ENCODE measurements at regions not wholly inside any gene's neighbourhood (a gene's known extent, or its start where the extent isn't known, plus 50 kb on each side); places are given as distances from the start of the nearest gene placed in this dataset.

DNA sequence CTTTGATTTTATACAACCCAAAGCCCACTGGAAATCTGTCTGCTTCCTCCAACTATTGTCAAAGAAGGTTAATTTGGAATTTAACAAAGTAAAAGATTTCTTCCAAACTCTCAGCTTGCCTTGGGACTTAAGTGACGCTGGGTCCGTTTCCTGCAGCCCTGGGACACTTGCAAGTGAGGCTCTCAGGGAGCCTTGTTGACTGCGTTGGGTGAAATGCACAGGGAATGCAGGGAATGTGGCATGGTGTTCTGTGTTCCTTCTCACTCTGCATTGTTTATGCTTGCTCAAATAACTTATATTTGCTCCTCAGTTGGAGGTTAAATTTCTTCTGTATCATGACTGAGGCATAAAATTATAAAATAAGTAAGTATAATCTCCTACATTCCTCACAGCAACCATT is 60.9 kb upstream of the TJP1 start:
- no peaks in the 10 kb centered on the region for H3K9me2 ChIP-seq
- no peak overlapping the region for H3K9ac ChIP-seq
- no peaks in the 10 kb centered on the region for H3K9me3 ChIP-seq
- H3F3A ChIP-seq (replicated peaks; ENCODE audit: insufficient read depth) = no peaks in the 10 kb centered on the region
- no peak overlapping the region for H3K4me3 ChIP-seq (ENCODE audit: low read depth in 2 of 2, low read length in 1 of 2)
- peaks cover 10% of the 10 kb centered on the region; the same call in 1 of the 2 replicates for H3K27me3 ChIP-seq (ENCODE audit: insufficient read depth)
- no peak overlapping the region for H2AFZ ChIP-seq (ENCODE audit: low read depth)
- H3K4me1 ChIP-seq (ENCODE audit: control insufficient read depth in 1 of 2, insufficient read depth in 2 of 2, low read depth in 1 of 2, low read length in 1 of 2) = peaks cover 0 to 5% of the 10 kb centered on the region in 2 experiments; a peak in 1 of 4 replicates
- ChIA-PET CTCF (interaction anchor here (0.7 to 1.5 kb wide), 2 partner anchors 10 to 101 kb away, joined by 3 read pairs; no protein-coding TSS in a partner anchor), POLR2A (no interaction called here)
- no peaks in the 10 kb centered on the region for H4K20me1 ChIP-seq (ENCODE audit: insufficient read depth)
- no peak overlapping the region for H3K27ac ChIP-seq (ENCODE audit: low read depth in 2 of 2, low read length in 1 of 2)
- no peaks in the 10 kb centered on the region for H3K79me2 ChIP-seq (ENCODE audit: insufficient read depth)
- 56% methylated on average over 3 of the region's 3 CpGs for WGBS (ENCODE audit: low lambda C conversion rate)
- no peak for DNase-seq
- no peaks in the 10 kb centered on the region for H3K36me3 ChIP-seq (replicated peaks in 1 of 2; ENCODE audit: control insufficient read depth in 1 of 2, insufficient read depth in 2 of 2, low read length in 1 of 2)
- no peak overlapping the region for H3K4me2 ChIP-seq
- TF ChIP-seq FOXM1 (IDR thresholded peaks at IDR 0.05; ENCODE audit: low read depth) = no peak
- TF ChIP-seq USF1 (IDR thresholded peaks at IDR 0.05; ENCODE audit: borderline replicate concordance, low read depth) = no peak
- TF ChIP-seq EP300 (IDR thresholded peaks at IDR 0.05; ENCODE audit: borderline replicate concordance in 1 of 2, low read depth in 1 of 2, low read length in 1 of 2) = no peak
- no peak for TF ChIP-seq USF2 (IDR thresholded peaks at IDR 0.05; ENCODE audit: borderline replicate concordance, low read depth, low read length)

DNA sequence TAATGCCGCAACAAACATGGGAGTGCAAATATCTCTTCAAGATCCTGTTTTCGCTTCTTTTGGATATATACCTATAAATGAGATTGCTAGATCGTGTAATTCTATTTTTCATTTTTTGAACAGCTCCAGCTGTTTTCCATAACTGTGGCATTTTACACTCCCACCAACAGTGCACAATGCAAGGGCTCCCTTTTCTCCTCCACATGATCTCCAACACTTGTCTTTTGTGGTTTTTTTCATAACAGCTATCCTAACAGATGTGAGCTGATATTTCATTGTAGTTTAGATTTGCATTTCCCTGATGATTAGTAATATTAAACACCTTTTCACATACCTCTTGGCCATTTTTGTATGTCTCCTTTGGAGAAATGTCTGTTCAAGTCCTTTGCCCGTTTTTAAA is 58.6 kb upstream of the TJP1 start:
- no peaks in the 10 kb centered on the region for H3K9me2 ChIP-seq
- 57% methylated on average over 4 of the region's 4 CpGs for WGBS (ENCODE audit: low lambda C conversion rate)
- H3K4me2 ChIP-seq = no peak overlapping the region
- H4K20me1 ChIP-seq (ENCODE audit: insufficient read depth) = no peaks in the 10 kb centered on the region
- H3K4me3 ChIP-seq (ENCODE audit: low read depth in 2 of 2, low read length in 1 of 2) = no peak overlapping the region
- ChIA-PET POLR2A (no interaction called here), CTCF (no interaction called here)
- TF ChIP-seq POLR2AphosphoS5 (IDR thresholded peaks at IDR 0.05; ENCODE audit: low read depth, low read length) (no peak), PBX3 (IDR thresholded peaks at IDR 0.05) (no peak), EZH2phosphoT487 (IDR thresholded peaks at IDR 0.05; ENCODE audit: borderline replicate concordance, low read depth) (no peak), JUND (IDR thresholded peaks at IDR 0.05) (no peak), ELF1 (IDR thresholded peaks at IDR 0.05) (no peak), SMC3 (IDR thresholded peaks at IDR 0.05; ENCODE audit: low read depth, low read length) (no peak), REST (IDR thresholded peaks at IDR 0.05; ENCODE audit: low read depth, low read length) (no peak)
- TF ChIP-seq, protein P1, sequence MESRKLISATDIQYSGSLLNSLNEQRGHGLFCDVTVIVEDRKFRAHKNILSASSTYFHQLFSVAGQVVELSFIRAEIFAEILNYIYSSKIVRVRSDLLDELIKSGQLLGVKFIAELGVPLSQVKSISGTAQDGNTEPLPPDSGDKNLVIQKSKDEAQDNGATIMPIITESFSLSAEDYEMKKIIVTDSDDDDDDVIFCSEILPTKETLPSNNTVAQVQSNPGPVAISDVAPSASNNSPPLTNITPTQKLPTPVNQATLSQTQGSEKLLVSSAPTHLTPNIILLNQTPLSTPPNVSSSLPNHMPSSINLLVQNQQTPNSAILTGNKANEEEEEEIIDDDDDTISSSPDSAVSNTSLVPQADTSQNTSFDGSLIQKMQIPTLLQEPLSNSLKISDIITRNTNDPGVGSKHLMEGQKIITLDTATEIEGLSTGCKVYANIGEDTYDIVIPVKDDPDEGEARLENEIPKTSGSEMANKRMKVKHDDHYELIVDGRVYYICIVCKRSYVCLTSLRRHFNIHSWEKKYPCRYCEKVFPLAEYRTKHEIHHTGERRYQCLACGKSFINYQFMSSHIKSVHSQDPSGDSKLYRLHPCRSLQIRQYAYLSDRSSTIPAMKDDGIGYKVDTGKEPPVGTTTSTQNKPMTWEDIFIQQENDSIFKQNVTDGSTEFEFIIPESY (IDR thresholded peaks at IDR 0.05; ENCODE audit: borderline replicate concordance, low read depth) = no peak
- H2AFZ ChIP-seq (ENCODE audit: low read depth) = no peak overlapping the region
- no peak overlapping the region for H3K27ac ChIP-seq (ENCODE audit: low read depth in 2 of 2, low read length in 1 of 2)
- H3F3A ChIP-seq (replicated peaks; ENCODE audit: insufficient read depth) = no peaks in the 10 kb centered on the region
- no peaks in the 10 kb centered on the region for H3K36me3 ChIP-seq (replicated peaks in 1 of 2; ENCODE audit: control insufficient read depth in 1 of 2, insufficient read depth in 2 of 2, low read length in 1 of 2)
- H3K9ac ChIP-seq = no peak overlapping the region
- no peaks in the 10 kb centered on the region for H3K79me2 ChIP-seq (ENCODE audit: insufficient read depth)
- no peaks in the 10 kb centered on the region for H3K9me3 ChIP-seq
- peaks cover 10% of the 10 kb centered on the region; the same call in 1 of the 2 replicates for H3K27me3 ChIP-seq (ENCODE audit: insufficient read depth)
- DNase-seq = no peak
- H3K4me1 ChIP-seq (ENCODE audit: control insufficient read depth in 1 of 2, insufficient read depth in 2 of 2, low read depth in 1 of 2, low read length in 1 of 2) = peaks cover 0 to 5% of the 10 kb centered on the region in 2 experiments; a peak in 1 of 4 replicates
